ENCODE measurements at regions not wholly inside any gene's neighbourhood (a gene's known extent, or its start where the extent isn't known, plus 50 kb on each side); places are given as distances from the start of the nearest gene placed in this dataset.
"Not testable (repeated sequence)": the region's sequence is repeated elsewhere in the genome, so short reads cannot be mapped to it uniquely, and the experiment has no call there.

DNA sequence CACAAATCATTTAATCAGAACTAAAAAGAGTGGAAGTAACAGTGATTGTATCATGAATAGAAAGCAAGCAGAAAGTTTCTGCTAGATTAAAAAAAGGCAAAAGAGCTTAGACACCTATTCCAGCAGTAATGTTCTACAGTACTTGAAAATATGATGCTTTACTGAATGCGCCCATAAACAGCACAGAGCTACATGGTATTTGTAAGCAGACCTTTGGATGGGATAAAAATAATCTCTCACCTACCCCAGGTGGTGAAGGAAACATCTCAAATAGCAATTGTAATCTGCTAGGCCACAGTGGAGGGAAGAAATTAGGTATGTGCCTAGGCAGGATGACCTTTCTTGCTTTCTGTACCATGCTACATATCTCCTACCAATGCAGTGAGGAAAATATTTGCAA lies 280.9 kb upstream of the PRKX start:
- FAIRE-seq, result no peak

DNA sequence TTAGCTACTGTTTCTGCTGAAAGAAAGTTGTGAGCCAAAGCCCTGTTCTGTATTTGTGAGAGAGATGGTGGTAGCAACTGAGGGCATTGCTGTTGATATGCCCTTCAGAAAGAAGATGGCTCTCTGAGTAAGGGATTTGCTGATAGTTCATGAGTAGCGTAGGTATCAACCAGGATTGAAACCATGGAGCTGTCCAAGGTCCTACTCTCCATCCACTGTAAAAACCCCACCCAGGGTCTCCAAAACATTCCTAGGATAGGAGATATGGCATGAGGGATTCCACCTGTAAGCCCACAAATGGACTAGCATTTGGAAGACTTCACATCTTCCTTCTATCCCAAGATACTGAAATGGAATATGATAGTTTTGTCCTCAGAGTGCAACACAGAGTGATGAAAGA lies 277.1 kb upstream of the PRKX start:
- no peak for FAIRE-seq

DNA sequence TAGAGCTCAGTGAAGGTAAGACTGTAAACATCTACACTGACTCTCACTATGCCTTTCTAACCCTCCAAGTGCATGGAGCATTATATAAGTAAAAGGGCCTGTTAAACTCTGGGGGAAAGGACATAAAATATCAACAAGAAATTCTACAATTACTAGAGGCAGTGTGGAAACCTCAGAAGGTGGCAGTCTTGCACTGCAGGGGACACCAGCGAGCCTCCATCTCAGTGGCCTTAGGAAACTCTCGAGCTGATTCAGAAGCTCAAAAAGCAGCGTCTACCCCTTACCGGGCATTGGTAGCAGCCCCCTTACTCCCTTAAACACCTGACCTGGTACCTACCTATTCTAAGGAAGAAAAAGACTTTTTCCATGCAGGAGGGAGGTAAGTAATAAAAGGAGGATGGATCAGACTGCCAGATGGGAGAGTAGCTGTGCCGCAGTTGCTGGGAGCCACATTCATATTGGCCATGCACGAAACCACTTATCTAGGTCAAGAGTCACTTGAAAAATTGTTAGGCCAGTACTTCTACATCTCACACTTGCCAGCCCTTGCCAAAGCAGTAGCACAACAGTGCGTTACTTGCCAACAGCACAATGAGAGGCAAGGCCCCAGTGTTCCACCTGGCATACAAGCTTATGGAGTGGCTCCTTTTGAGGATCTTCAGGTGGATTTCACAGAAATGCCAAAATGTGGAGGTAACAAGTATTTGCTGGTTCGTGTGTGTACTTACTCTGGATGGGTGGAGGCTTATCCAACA lies 258.8 kb upstream of the PRKX start:
- not testable (repeated sequence) for FAIRE-seq

DNA sequence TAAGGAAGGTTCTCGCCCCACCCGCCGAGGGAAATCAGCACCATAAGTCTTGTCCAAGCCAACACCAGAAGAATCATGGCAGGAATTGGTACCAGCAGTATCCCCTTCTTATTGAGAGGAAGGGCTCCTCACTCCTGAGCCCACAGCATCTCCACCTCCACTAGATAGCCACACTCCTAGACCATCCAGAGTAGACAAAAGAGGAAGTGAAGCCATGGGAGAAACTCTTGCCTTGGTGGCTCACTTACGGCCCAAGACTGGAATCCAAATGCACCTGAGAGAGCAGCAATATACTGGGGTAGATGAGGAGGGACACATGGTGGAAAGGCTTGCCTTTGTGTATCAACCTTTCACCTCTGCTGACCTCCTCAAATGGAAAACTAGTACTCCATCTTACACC lies 255.3 kb upstream of the PRKX start:
- no peak for FAIRE-seq

DNA sequence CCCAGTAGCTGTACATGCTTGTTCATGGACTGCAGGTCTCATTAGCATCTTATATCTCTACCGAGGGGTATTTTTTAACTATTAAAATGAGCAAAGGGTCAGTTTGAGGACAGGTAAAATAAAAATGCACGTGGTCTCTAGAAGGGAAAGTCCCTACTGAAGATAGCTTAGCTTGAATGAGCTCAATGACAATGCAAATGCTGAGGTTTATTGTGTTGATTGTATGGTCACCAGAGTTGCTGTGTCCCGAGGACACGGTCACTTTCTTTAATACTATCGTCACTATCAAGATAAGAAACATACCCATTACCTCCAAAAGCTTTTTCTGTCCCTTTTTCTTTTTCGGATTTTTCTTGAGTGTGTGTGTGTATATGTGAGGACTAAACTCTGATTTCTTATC lies 250.5 kb upstream of the PRKX start:
- no peak for FAIRE-seq

DNA sequence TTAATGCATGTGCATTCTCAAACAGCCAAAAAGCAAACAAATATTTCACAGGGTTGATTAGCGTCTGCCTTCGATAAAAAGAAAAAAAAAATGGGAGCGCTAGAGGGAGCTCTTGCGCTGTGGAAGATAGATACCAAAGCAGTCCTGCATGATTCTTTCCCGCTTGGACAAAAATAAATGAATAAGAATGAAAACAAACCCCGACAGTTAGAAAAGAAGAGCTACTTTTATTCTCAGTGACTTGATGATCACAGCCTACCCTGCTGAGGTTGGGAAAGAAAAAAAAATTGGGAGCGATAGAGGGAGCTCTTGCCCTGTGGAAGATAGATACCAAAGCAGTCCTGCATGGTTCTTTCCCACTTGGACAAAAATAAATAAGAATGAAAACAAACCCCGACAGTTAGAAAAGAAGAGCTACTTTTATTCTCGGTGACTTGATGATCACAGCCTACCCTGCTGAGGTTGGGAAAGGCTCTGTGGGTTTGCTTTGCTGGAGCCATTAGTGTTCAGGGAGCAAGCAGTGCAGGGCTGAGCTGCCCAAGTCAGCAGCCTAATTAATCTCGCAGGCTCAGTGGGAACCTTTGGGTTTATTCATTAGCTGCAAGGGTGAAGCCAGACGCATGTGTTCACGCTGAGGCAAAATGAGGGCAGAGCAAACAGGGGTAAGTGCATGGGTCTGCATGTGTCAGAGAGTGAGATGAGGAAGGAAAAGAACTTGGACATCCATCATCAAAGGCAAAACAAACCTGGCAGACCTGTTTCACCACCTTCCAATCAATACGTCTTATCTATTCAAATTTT lies 249.3 kb upstream of the PRKX start:
- FAIRE-seq, result peak; percentile 83

DNA sequence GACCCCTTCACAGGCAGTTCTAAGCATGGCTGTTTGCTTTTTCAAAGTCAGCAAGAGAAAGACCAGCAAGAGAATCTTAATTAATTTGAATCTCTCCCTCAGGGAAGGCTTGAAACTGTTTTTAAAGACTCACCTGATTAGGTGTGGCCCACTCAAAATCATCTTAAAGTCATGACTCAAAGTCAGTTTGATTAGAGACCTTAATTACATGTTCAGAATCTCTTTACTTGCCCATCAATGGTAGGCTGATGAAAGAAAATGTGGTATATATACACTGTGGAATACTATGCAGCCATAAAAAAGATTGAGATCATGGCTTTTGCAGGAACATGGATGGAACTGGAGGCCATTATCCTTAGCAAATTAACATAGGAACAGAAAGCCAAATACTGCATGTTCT lies 247.5 kb upstream of the PRKX start:
- no peak for FAIRE-seq

DNA sequence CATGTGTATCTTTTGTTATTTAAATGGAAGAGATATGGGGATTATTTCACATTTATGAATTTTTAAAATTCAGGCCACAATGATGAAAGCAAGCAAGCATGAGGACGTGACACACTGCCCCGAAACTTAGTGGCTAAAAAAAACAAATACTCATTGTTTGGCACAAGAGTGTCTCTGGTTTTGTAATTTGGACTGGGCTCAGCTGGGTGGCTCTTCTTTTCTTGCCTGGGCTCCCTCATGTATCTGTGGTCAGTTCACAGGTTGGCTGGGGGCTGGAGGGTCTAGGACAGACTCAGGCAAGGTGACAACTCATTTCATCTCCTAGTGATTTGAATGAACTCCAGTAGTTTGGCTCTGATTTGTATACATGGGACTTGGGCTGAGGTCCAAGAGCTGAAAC lies 238.4 kb upstream of the PRKX start:
- no peak for FAIRE-seq

DNA sequence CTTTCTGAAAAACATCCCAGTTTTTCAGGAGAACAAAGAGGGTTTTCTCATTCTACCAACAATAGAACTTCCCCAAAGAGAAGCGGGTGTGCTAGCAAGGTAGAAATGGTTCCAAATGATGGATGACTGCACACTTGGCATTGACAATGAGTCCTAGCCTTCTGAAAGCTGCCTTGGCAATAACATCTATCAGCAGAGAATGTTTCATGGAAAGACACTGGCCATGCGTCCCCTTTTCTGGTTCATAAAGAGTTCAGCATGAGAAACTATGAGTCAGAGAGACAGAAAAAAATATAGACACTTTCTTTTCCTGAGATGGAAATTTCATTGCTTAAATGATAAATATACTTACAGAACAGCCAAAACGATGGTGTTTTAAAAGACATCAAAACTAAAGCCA lies 236.9 kb upstream of the PRKX start:
- FAIRE-seq, result no peak

DNA sequence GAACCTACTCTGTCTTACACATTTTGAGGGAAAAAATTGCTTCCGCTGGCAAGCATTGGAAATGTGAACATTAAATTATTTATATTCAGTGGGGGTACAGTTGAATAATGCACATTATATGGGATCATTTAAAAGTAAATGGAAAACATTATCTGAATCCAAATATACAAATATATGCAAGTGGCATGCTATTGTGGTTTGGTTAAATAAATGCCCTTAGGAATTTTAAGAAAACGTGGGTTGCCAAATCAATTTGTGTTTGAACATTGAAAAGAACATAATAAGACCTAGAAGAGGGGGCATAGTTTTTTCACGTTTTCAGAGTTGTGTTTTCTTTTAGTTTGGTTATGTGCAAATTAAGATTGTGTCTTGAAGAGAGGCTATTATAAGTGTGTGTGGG lies 230.5 kb upstream of the PRKX start:
- FAIRE-seq, result no peak

DNA sequence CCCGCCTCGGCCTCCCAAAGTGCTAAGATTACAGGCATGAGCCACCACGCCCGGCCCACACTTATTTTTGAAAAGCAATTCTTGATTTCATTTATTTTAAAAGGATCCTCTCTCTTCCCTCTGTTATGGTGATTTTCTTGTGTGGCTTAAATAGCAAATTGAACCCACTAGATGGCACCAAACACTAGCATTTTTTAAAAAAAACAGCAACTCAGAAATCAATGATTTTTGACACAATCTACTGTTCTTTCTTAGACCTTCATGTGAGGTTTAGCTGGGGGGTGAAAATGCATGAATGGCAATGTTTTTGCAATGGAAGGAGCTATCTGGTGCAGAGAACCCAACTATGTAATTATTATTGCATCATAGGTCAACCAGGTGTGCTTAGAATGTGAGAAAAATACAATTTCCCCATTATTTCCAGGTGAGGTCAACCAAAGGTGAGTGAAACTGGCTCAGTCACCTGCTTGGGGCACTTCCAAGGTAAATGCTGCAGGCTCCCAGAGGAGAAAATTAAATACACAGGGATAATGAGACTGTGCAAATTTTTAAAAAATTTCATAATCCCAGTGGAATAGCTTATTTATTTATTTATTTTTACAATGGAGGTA lies 226.7 kb upstream of the PRKX start:
- peak; percentile 89 for FAIRE-seq

DNA sequence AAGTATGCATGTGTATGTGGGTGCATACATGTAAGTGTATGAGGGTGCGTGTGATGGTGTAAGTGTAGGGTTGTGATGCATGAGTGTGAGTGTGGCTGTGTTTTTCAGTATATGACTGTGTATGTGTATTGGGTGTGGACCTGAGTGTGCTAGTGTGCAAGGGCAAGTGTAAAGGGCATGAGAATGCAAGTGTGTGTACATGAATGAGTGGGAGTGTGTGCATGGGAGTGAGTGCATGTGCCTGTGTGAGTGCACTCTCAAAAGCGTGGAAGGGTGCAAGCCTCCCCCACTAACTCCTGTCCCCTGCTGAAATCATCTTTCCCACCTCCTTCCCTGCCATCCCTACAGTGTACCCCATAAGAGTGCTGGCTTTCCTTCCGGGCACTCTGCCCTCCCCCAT lies 225.1 kb upstream of the PRKX start:
- FAIRE-seq, result no peak

DNA sequence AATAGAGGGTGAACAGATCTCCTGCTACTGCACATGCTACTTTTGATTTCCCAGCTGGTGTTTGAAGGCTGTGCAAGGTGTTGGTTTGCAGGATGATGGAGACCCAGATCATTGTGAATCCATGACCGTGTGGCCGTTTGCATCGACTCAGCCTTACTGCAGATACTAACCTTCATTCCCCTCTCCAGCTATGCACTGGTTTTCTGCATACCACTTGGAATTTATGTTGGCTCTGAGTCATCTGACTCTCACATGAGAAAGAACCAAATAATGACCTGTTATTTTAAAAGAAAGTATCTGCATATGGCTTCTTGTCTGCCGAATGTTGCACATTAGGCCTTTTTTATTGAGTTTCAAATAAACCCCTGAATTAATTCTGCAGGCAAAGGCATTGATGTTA lies 221.7 kb upstream of the PRKX start:
- FAIRE-seq, result not testable (repeated sequence)

DNA sequence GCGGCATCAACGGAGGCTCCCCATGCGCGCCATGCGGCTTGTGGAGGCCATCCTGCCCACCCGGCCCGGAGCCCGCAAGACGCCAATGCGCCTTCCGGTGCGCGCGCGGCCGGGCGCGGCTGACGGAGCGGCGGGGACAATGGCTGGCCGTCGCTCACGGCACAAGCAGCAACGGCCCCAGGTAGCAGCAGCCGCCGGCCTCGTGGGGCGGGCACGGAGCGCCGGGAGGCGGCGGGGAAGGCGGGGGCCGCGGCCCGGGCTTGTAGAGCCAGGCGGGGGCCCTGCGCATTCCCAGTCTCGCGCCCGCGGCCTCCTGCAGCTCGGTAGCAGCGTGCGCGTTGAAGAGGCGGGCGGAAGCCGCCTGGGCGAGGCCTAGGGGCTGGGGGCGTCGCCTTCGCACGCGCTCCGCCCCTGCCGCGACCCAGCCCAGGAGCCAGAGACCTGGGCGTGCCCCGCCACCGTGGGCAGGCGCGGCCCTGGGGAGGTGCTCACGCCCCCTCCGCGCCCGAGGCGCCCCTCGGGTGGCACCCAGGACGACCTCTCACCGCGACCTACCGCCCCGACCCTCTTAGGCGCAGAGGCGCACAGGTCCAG lies 207.1 kb upstream of the PRKX start:
- not testable (repeated sequence) for FAIRE-seq

DNA sequence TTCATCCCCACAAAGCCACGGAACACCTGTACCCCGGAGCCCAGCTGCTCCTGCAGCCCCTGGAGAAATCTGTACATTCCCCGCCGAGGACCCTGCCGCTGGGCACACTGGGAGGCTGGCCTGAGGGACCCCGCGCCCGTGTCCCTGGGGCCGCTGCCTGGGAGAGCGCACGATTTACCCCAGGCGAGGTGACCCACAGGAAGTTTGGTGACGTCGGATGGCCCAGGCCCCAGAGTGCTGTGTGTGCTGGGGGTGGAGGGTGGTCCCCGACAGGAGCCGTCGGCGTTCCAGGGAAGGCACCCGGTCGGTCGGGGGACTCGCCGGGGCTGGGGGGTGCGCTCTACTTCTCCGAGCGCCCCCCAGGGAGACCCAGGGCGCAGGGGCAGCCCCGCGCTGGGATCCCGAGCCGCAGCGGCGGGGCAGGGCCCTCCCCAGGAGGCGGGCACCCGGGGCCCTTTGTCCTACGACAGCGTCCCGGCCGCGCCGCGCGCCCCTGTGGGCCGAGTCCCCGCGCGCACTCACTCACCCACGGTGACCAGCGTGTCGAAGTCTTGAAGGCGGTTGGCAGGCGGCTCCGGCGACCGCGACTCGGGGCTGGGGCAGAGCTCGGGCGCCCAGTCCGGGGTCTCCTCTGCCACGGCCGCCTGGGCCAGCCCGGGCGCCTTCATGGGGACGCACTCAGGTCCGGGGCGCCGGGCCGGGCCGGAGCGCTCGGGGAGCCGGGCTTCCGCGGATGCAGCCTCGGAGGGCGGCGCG lies 206.4 kb upstream of the PRKX start:
- FAIRE-seq, result not testable (repeated sequence)

DNA sequence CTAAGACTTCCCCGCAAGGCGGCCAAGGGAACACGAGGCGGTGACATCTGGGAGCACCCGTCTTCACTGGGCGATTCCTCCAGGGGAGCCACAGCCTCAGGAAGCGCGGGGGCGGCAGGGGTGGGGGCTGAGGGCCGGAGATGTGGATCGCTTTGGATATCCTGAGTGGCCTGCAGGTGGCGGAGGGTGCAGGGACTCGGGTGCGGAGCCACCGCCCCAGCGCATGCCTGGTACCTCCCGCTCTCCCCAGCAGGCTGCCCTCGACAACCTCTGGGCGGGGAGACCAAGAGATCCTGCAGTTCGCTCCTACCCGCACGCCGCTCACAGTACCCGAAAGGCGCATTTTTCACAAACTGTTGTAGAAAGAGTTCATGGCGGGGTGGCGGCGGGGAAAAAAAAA lies 201.4 kb upstream of the PRKX start:
- FAIRE-seq, result not testable (repeated sequence)

DNA sequence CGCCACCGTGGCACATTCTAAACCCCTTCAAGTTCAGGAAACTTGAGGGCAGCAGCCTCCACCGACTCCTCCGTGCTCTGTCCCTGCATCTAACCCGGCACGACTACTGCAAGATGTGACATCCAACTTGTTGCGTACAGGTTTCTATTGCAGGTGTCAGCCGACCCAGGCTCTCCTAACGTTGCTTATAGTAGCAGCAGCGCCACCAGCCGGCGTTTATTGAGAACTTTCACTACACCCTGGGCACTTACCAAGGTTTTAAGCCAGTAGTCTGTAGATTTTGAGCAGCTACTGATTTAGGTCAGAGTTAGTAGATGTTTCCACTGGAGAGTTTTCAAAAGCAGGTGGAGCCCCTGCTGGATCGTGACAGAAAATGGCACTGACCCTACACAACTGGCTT lies 200.6 kb upstream of the PRKX start:
- FAIRE-seq, result not testable (repeated sequence)

DNA sequence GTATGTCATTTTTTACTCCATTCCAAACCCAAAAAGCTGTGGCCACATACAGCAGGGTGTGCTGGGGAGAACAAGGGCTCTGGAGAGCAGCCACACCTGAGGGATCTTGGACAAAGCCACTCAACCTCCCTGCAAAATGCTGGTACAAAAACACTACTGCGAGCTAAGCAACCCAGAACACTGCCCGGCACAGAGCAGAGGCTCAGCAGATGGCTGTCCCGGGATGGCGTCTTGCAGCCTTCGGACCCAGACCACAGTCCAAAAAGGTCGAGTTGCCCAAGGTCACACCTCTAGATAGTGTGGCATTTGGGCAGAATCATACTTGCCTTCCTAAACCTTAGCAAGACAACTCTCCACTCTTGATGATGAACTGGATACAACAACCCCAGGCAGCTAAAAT lies 197.6 kb upstream of the PRKX start:
- FAIRE-seq, result not testable (repeated sequence)

DNA sequence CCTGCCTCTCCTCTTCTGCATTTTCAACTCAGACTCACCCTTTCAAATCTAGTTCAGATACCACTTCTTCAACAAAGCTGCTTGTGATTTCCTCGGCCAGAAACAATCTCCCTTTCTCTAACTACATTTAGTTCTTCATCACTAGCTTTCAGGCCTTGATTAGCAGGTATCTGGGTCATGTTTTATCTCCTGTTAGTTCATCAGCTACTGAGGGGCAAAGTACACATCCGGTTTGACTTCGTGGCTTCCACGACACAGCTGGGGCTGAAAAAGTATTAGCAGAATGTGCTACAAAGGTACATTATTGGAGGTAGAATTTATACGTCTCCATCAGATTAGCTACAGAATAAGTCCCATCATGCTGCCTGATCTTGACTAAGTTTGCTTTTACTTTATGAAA lies 197.2 kb upstream of the PRKX start:
- not testable (repeated sequence) for FAIRE-seq

DNA sequence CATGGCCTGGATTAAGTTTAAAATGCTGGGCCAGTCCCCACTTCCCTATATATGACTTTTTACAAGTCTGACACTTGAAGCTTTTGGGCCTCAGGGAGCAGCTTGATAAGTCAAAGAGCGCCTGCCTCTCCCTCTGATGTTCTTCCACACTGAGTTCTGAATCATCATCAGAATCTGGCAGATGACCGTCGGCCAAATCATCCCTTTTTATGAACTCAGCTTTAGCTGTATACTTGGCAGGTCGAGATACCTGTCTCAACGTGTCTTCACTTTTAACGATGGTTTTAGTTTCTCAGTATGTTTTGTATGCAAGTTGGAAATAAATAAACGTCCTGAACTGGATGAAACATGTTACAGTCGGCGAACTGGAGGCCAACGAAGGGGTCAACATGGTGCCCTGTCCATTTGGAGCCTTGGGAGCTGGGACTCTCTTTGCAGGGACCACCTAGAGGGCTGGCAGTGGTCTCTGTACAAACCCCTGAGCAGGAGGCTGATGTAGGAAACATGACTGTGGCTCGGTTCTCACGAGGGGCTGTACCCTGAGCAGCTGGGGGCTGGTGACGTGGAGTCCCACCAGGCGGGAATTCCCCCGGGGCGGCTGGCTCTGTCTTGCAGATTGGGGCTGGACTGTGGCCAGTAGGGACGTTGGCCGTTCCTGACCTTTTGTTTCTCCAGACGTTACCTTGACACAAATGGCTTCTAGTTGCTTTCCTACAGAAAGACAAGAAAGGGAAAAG lies 192.2 kb upstream of the PRKX start:
- not testable (repeated sequence) for FAIRE-seq

DNA sequence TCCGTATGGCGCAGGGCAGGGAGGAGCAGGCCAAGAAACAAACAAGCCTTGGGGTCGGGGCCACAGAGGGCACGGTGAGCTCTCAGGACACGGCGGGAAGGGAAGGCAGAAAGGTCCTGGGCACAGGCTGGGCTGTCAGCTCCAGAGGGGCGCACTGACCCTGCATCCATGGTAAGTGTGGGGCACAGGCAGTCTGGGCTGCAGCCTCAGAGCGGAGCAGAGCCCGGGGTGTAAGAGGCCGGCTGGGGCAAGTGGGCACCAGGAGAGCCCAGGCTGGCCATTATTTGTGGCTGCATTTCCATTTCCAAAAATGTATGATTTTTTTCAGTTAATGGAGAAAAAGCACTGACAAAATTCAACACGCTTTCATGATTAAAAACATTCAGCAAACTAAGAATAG lies 188.8 kb upstream of the PRKX start:
- not testable (repeated sequence) for FAIRE-seq

DNA sequence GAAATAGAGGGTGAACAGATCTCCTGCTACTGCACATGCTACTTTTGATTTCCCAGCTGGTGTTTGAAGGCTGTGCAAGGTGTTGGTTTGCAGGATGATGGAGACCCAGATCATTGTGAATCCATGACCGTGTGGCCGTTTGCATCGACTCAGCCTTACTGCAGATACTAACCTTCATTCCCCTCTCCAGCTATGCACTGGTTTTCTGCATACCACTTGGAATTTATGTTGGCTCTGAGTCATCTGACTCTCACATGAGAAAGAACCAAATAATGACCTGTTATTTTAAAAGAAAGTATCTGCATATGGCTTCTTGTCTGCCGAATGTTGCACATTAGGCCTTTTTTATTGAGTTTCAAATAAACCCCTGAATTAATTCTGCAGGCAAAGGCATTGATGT lies 183.3 kb upstream of the PRKX start:
- FAIRE-seq, result not testable (repeated sequence)
